OCI-LY7 (cell line): ENCODE measurements at regions not wholly inside any gene's neighbourhood (a gene's known extent, or its start where the extent isn't known, plus 50 kb on each side); places are given as distances from the start of the nearest gene placed in this dataset.

ENCODE experiments used
- CTCF ChIP-seq: fragments of 200-600 bp; sonication (generic); conservative IDR thresholded peaks from 2 replicates; pipeline ENCODE4 v1.5.1; 2014; ENCODE audit warnings: mild to moderate bottlenecking, antibody characterized with exemption, low read length, moderate library complexity, mixed read lengths
- EZH2phosphoT487 ChIP-seq: fragments of 200-600 bp; sonication (generic); IDR thresholded peaks from 2 replicates; pipeline ENCODE4 v1.6.1; 2018; ENCODE audit warnings: low read depth, borderline replicate concordance, mild to moderate bottlenecking, mixed run types, antibody characterized with exemption, low read length, moderate library complexity, mixed read lengths

GRCh38 chr9:129307227-129307970 lies 129.3 kb upstream of the IER5L start:
- TF ChIP-seq CTCF (no peak), EZH2phosphoT487 (no peak)
